Endothelial cell (in vitro differentiated cells): ENCODE measurements at regions not wholly inside any gene's neighbourhood (a gene's known extent, or its start where the extent isn't known, plus 50 kb on each side); places are given as distances from the start of the nearest gene placed in this dataset.

Experiments used
- DNase-seq: peaks from one replicate; pipeline ENCODE4 v3.0.0; 2021; ENCODE audit warnings: low spot score
- H3K27ac Mint-ChIP-seq: one replicate; pipeline ENCODE4 v1.8.0; 2021; ENCODE audit warnings: mixed read lengths, inconsistent platforms; ENCODE audit not compliant: unreplicated experiment
- H3K27me3 Mint-ChIP-seq: one replicate; pipeline ENCODE4 v1.8.0; 2021; ENCODE audit warnings: mild to moderate bottlenecking, moderate library complexity, mixed read lengths, inconsistent platforms; ENCODE audit not compliant: unreplicated experiment
- H3K36me3 Mint-ChIP-seq: one replicate; pipeline ENCODE4 v1.8.0; 2021; ENCODE audit warnings: mild to moderate bottlenecking, low read depth, mixed read lengths, inconsistent platforms; ENCODE audit not compliant: unreplicated experiment
- H3K4me1 Mint-ChIP-seq: one replicate; pipeline ENCODE4 v1.8.0; 2021; ENCODE audit warnings: mild to moderate bottlenecking, mixed read lengths, inconsistent platforms; ENCODE audit not compliant: unreplicated experiment
- H3K4me3 Mint-ChIP-seq: one replicate; pipeline ENCODE4 v1.8.0; 2021; ENCODE audit warnings: mild to moderate bottlenecking, mixed read lengths, inconsistent platforms; ENCODE audit not compliant: unreplicated experiment
- H3K9me3 Mint-ChIP-seq: one replicate; pipeline ENCODE4 v1.8.0; 2021; ENCODE audit warnings: mixed read lengths, inconsistent platforms; ENCODE audit not compliant: unreplicated experiment
- CTCF ChIP-seq: fragments of 200-600 bp; sonication (generic); IDR thresholded peaks from one replicate; pipeline ENCODE4 v1.5.0; 2021; ENCODE audit warnings: antibody characterized with exemption; ENCODE audit not compliant: unreplicated experiment

- Mint-ChIP-seq H3K27me3 (peaks cover 8% of the 10 kb centered on the region), H3K4me1 (peaks cover 27% of the 10 kb centered on the region), H3K4me3 (no peak overlapping the region), H3K36me3 (peaks cover 5% of the 10 kb centered on the region), H3K27ac (no peak overlapping the region), H3K9me3 (no peaks in the 10 kb centered on the region)
- DNase-seq, result no peak
- TF ChIP-seq CTCF, result no peak
Observed at GRCh38 chr11:45079075-45079444, 67.4 kb upstream of the PRDM11 start.

- DNase-seq, result no peak
- H3K9me3 Mint-ChIP-seq, result no peaks in the 10 kb centered on the region
- peaks cover 27% of the 10 kb centered on the region for H3K4me1 Mint-ChIP-seq
- H3K4me3 Mint-ChIP-seq, result no peak overlapping the region
- no peak overlapping the region for H3K27ac Mint-ChIP-seq
- H3K36me3 Mint-ChIP-seq, result peaks cover 5% of the 10 kb centered on the region
- peaks cover 8% of the 10 kb centered on the region for H3K27me3 Mint-ChIP-seq
- no peak for TF ChIP-seq CTCF
Observed at GRCh38 chr11:45079567-45079942, 66.9 kb upstream of the PRDM11 start.

- peaks cover 5% of the 10 kb centered on the region for H3K36me3 Mint-ChIP-seq
- H3K27ac Mint-ChIP-seq, result no peak overlapping the region
- DNase-seq, result no peak
- H3K4me1 Mint-ChIP-seq, result peaks cover 27% of the 10 kb centered on the region
- no peaks in the 10 kb centered on the region for H3K9me3 Mint-ChIP-seq
- TF ChIP-seq CTCF, result no peak
- peaks cover 8% of the 10 kb centered on the region for H3K27me3 Mint-ChIP-seq
- H3K4me3 Mint-ChIP-seq, result no peak overlapping the region
Observed at GRCh38 chr11:45079943-45080719, 66.3 kb upstream of the PRDM11 start.

GRCh38 chr11:45082744-45083543 lies 63.5 kb upstream of the PRDM11 start:
- no peak for TF ChIP-seq CTCF
- H3K4me1 Mint-ChIP-seq, result peaks cover 33% of the 10 kb centered on the region
- H3K9me3 Mint-ChIP-seq, result no peaks in the 10 kb centered on the region
- H3K36me3 Mint-ChIP-seq, result peaks cover 5% of the 10 kb centered on the region
- H3K27me3 Mint-ChIP-seq, result peaks cover 8% of the 10 kb centered on the region
- no peak overlapping the region for H3K4me3 Mint-ChIP-seq
- H3K27ac Mint-ChIP-seq, result no peak overlapping the region
- DNase-seq, result no peak
